ENCODE measurements at regions not wholly inside any gene's neighbourhood (a gene's known extent, or its start where the extent isn't known, plus 50 kb on each side); places are given as distances from the start of the nearest gene placed in this dataset.

DNA sequence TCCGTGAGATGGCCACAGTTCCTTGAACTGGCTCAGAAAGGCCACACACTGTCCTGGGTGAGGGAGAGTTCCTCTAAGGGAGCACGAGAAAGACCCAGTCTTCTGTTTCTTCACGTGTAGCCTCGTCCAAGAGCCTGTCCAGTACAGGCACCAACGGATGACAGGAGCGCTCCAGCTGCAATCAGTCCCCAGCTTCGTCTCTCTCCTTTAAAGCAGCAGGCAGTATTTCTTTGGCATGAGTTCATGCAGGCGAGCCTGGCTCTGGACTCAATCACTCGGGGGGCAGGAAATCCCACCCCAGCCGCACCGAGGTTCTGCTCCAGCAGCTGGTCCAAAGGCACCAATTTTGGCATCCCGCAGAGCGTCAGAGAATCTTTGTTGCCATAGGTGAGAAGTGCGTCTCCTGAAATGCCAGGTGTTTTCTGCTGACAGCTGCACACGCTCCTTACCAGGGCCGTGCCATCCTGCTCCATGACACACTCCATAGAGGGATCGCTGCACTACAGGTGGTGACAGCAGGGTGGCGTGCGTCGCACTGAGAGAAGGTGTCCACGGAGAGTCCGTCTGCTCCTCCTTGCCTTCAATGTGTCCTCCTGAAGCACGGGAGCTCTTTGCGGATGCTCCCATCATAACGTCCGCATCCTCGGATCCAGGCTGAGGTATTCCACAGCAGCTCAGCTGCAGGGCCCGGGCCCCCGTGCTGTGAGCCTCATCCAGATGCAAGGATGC is 59.6 kb upstream of the AFDN start:
- Histone ChIP-seq H3K4me3 (replicated peaks in 1 of 3; ENCODE audit: insufficient read depth in 1 of 3, low read depth in 1 of 3, low read length in 3 of 3) (no peak overlapping the region), H3K27me3 (ENCODE audit: control insufficient read depth in 2 of 2, insufficient read depth in 2 of 2, low read length in 2 of 2) (no peaks in the 10 kb centered on the region), H3K9ac (replicated peaks; ENCODE audit: extremely low read depth, insufficient read depth, low read length) (no peak overlapping the region), H3K36me3 (ENCODE audit: control insufficient read depth in 2 of 2, extremely low read depth in 1 of 2, insufficient read depth in 2 of 2, low read length in 2 of 2) (no peaks in the 10 kb centered on the region), H4K20me1 (replicated peaks; ENCODE audit: control insufficient read depth, extremely low read depth, insufficient read depth, low read length) (no peaks in the 10 kb centered on the region), H3K4me1 (ENCODE audit: control insufficient read depth, extremely low read depth, insufficient read depth, low read length) (no peaks in the 10 kb centered on the region), H3K79me2 (ENCODE audit: control insufficient read depth, insufficient read depth, low read length) (no peaks in the 10 kb centered on the region), H3K27ac (ENCODE audit: insufficient read depth, low read depth, low read length) (no peak overlapping the region), H3K4me2 (ENCODE audit: insufficient read depth, low read length) (no peak overlapping the region), H3K9me1 (replicated peaks; ENCODE audit: control insufficient read depth, extremely low read depth, insufficient read depth, low read length) (no peaks in the 10 kb centered on the region), H2AFZ (ENCODE audit: low read depth, low read length) (no peak overlapping the region), H3K9me3 (replicated peaks; ENCODE audit: control insufficient read depth, insufficient read depth, low read length) (no peaks in the 10 kb centered on the region)
- dilution Hi-C loops (cut with MboI; ENCODE audit: extremely low pct_ligation_motif_present, low sequenced_read_pairs) = no loop called here
- CTCF ChIA-PET = interaction anchor here (1.9 kb wide), 1 partner anchor 10 kb away, joined by 4 read pairs; no protein-coding TSS in a partner anchor
- no peak for TF ChIP-seq GATA2 (IDR thresholded peaks at IDR 0.05; ENCODE audit: insufficient read depth, insufficient read length, low read depth, low read length)
- no peak for TF ChIP-seq POLR2A (IDR thresholded peaks at IDR 0.05; ENCODE audit: low read depth, low read length)
- TF ChIP-seq FOS (IDR thresholded peaks at IDR 0.05; ENCODE audit: borderline replicate concordance, insufficient read depth, low read length) = no peak
- TF ChIP-seq JUN (IDR thresholded peaks at IDR 0.05; ENCODE audit: borderline replicate concordance, insufficient read depth, insufficient read length, low read depth) = no peak
- TF ChIP-seq, protein P1, sequence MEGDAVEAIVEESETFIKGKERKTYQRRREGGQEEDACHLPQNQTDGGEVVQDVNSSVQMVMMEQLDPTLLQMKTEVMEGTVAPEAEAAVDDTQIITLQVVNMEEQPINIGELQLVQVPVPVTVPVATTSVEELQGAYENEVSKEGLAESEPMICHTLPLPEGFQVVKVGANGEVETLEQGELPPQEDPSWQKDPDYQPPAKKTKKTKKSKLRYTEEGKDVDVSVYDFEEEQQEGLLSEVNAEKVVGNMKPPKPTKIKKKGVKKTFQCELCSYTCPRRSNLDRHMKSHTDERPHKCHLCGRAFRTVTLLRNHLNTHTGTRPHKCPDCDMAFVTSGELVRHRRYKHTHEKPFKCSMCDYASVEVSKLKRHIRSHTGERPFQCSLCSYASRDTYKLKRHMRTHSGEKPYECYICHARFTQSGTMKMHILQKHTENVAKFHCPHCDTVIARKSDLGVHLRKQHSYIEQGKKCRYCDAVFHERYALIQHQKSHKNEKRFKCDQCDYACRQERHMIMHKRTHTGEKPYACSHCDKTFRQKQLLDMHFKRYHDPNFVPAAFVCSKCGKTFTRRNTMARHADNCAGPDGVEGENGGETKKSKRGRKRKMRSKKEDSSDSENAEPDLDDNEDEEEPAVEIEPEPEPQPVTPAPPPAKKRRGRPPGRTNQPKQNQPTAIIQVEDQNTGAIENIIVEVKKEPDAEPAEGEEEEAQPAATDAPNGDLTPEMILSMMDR (IDR thresholded peaks at IDR 0.05; ENCODE audit: extremely low read depth in 1 of 2, insufficient read depth in 1 of 2, low read depth in 1 of 2, low read length in 2 of 2) = no peak
- no peak for TF ChIP-seq EZH2 (IDR thresholded peaks at IDR 0.05; ENCODE audit: borderline replicate concordance, low read depth, low read length, severe bottlenecking)
- POLR2A ChIA-PET = no interaction called here
- BruUV-seq (replicated peaks) = no TSS peak
- FAIRE-seq (no peak), DNase-seq (ENCODE audit: low read depth, low spot score) (no peak)
- intact Hi-C loops (cut with micrococcal nuclease) = no loop called here

Measured in endothelial cell of umbilical vein (primary cell).